GM21423 (cell line): ENCODE measurements at regions not wholly inside any gene's neighbourhood (a gene's known extent, or its start where the extent isn't known, plus 50 kb on each side); places are given as distances from the start of the nearest gene placed in this dataset.
"Not testable (repeated sequence)": the region's sequence is repeated elsewhere in the genome, so short reads cannot be mapped to it uniquely, and the experiment has no call there.

Experiments used
- ATAC-seq: cut with Tn5 transposase; IDR thresholded peaks from one replicate; pipeline ENCODE4 v1.9.1; 2021; ENCODE audit warnings: mild to moderate bottlenecking, moderate library complexity; ENCODE audit not compliant: unreplicated experiment

DNA sequence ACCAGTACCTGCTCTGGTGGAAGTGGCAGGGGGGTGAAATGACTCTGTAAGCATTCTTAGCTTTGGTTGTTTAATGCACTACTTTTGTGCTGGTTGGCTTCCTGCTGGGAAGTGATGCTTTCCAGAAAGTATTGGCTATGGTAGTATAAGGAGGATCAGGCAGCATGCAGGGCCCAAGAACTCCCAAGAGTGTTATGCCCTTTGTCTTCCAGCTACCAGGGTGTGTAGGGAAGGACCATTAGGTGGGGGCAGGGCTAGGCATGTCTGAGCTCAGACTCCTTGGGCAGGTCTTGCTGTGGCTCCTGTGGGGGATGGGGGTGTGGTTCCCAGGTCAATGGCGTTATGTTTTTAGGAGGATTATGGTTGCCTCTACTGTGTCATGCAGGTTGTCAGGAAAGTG is 135.8 kb upstream of the TRPC7 start:
- ATAC-seq = no peak

DNA sequence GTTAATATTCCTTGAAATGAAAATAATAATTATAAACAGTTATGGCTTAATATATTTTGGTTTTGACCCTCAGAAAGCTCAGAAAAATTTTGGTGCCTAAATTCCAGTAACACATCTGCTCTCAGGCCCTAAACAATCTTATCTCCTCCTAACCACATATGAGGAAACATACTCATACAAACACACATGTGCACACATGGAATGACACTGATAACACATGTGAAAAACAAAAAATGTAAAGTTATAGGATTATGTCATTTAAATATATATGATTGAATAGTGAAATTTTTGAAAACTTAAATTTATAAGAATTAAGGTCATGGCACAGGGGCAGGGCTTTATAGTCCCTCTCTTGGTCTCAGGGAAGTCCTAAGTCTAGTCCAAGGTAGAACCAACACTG is 127.2 kb upstream of the TRPC7 start:
- no peak for ATAC-seq

GRCh38 chr5:136491806-136492205 is 126.5 kb upstream of the TRPC7 start:
- ATAC-seq = no peak

DNA sequence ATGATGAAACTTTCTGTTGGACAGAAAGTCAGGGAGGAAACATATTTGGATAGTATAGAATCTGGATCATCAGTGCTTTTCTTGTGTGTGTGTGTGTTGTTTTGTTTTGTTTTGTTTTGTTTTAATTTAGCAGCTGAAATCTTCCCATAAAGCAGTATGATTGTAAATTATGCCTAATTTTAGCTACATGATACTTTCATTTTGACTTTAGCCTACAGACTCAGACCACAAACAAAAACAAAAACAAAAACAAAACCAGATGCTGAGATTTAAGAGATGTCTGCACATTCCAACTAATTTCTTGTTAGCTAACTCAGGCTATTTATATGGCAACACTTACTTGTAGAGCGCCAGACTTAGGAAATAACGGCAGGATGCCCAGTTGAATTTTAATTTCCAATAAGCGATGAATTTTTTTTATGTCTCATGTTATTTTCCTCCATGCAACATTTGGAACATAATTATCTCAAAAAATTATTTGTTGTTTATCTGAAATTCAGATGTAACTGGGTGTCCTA is 119.5 kb upstream of the TRPC7 start:
- ATAC-seq = no peak

DNA sequence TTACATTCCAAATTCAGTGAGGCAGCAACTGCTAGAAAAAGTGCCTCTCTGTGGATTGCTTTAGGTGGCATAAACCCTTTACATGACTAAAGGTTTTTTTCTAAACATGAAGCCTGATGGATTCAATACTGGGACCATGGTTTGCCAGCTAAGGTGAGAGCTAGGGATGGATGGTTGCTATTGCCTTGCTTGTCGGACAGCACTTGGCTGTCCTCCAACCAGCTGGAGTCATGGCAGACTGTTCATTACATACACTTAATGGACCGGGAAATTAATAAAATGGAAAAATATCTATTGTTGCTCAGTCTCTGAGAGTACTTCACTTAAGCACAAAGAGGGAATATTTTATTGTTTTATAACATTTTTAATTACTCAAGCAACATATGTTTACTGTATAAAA is 116.9 kb upstream of the TRPC7 start:
- no peak for ATAC-seq

DNA sequence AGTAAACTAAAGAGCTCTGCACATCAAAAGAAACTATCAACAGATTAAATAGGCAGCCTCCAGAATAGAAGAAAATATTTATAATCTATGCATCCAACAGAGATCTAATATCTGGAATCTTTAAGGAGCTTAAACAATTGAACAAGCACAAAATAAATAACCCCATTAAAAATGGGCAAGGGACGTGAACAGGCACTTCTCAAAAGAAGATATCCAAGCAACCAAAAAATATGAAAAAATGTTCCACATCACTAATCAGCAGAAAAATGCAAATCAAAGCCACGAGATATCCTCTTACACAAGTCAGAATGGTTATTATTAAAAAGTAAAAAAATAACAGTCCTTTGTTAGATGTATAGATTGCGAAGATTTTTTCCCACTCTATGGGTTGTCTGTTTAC is 109.1 kb upstream of the TRPC7 start:
- no peak for ATAC-seq

DNA sequence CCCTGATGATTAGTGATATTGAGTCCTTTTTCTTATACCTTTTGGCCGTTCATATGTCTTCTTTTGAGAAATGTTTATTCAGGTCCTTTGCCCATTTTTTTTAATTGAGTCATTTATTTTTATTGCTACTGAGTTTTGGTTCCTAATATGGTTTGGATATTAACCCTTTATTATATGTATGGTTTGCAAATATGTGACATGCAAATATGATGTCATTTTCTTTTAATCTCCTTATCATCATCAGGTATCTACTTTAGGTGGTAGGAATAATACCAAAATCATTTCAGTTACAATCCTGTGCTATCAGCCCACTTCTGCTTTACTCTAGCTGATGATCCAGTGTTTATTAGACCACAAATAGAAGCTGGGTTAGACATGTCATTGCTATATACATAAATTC is 102.3 kb upstream of the TRPC7 start:
- ATAC-seq = no peak

DNA sequence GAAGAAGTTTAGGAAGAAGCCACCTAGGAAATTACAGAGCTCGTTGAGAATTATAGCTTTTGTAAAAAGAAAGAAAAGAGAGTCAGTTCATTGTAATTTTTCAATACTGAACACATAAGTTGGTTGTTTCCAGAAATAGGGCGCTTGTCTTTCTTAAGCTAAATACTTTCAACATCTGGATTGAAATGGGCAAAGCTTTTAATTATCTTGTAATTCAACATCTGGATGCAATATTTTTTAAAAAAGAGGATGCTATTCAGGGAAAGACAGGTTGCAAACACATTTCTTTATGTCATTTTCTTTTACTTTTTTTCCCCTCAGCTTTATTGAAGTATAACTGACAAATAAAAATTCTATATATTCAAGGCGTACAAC is 100.7 kb upstream of the TRPC7 start:
- no peak for ATAC-seq

- ATAC-seq = no peak
Measured at GRCh38 chr5:136458481-136458880, 93.1 kb upstream of the TRPC7 start.

GRCh38 chr5:136457390-136458013 is 92.2 kb upstream of the TRPC7 start:
- ATAC-seq = no peak

- ATAC-seq = no peak
Measured at GRCh38 chr5:136455409-136455808, 90.1 kb upstream of the TRPC7 start.

DNA sequence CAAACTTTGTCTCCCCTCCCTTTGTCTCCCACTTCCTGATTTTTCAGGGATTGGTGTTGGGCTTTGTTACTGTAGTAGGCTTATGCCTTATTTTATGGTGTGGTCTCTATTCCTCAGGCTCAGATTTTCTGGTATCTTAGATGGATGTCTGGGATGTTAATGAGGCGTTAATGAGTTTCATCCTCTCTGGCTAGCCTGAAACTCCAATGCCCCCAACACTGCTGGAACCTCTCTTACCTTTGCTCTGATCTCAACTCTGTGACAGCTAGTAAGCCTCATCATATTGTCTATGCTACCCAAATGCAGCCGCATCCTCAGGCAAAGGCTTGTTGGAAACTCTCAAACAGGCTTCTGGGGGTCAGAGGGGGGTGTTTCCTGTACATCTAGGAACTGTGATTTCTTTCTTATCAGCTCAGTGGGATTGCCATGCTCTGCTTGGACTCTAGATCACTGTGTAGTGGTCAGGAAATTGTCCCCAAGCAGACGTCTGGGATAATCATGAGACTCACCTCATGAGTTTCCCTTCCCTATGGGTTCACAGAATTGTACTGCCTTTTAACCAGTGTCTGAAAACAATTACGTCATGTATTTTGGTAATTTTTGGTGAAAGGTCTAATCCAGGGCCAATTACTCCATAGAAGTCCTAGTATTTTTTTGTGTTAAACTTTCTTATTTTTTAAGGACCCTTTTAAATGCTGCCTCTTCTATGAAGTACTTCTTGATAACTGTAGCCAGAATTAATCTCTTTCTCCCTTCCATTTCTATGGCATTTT is 88.8 kb upstream of the TRPC7 start:
- no peak for ATAC-seq

GRCh38 chr5:136453199-136453598 is 87.9 kb upstream of the TRPC7 start:
- no peak for ATAC-seq

- not testable (repeated sequence) for ATAC-seq
Measured at GRCh38 chr5:136447576-136447975, 82.2 kb upstream of the TRPC7 start.

DNA sequence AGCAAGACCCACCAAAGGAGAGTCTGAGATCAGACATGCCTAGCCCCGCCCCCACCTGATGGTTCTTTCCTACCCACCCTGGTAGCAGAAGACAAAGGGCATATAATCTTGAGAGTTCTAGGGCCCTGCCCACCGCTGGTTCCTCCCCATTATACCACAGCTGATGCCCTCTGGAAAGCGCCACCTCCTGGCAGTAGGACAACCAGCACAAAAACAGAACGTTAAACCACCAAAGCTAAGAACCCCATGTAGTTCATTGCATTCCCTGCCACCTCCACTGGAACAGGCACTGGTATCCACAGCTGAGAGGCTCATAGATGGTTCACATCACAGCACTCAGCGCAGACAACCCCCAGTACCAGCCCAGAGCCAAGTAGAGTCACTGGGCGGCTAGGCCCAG is 81.2 kb upstream of the TRPC7 start:
- no peak for ATAC-seq

DNA sequence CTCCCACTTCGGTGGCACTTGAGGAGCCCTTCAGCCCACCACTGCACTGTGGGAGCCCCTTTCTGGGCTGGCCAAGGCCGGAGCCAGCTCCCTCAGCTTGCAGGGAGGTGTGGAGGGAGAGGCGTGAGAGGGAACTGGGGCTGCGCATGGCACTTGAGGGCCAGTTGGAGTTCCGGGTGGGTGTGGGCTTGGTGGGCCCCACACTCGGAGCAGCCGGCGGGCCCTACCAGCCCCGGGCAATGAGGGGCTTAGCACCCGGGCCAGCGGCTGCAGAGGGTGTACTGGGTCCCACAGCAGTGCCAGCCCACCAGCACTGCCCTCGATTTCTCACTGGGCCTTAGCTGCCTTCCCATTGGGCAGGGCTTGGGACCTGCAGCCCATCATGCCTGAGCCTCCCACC is 78.8 kb upstream of the TRPC7 start:
- not testable (repeated sequence) for ATAC-seq

GRCh38 chr5:136439367-136439766 is 74.0 kb upstream of the TRPC7 start:
- ATAC-seq = no peak

- no peak for ATAC-seq
Measured at GRCh38 chr5:136435946-136436543, 70.7 kb upstream of the TRPC7 start.

- no peak for ATAC-seq
Measured at GRCh38 chr5:136434795-136435194, 69.5 kb upstream of the TRPC7 start.

GRCh38 chr5:136432705-136433104 is 67.4 kb upstream of the TRPC7 start:
- no peak for ATAC-seq

DNA sequence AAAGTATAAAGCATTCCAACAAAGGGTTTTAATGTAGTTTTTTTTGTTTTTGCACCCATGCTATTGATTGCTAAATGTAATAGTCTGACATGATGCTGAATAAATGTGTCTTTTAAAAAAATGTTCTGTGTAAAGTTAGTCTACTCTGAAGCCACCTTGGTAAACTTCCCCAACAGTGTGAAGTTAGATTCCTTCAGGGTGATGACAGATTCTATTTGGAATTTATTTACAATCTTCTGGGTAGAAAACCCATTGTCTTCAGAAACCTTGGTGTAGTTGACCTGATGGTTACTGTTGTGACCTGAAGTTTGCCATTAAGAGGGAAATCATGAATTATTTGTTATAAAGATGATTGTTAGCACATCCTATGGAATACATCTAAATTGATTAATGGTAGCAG is 64.7 kb upstream of the TRPC7 start:
- ATAC-seq = no peak

GRCh38 chr5:136427426-136427825 is 62.1 kb upstream of the TRPC7 start:
- ATAC-seq = no peak
